ENCODE measurements at regions not wholly inside any gene's neighbourhood (a gene's known extent, or its start where the extent isn't known, plus 50 kb on each side); places are given as distances from the start of the nearest gene placed in this dataset.
"Not testable (repeated sequence)": the region's sequence is repeated elsewhere in the genome, so short reads cannot be mapped to it uniquely, and the experiment has no call there.

DNA sequence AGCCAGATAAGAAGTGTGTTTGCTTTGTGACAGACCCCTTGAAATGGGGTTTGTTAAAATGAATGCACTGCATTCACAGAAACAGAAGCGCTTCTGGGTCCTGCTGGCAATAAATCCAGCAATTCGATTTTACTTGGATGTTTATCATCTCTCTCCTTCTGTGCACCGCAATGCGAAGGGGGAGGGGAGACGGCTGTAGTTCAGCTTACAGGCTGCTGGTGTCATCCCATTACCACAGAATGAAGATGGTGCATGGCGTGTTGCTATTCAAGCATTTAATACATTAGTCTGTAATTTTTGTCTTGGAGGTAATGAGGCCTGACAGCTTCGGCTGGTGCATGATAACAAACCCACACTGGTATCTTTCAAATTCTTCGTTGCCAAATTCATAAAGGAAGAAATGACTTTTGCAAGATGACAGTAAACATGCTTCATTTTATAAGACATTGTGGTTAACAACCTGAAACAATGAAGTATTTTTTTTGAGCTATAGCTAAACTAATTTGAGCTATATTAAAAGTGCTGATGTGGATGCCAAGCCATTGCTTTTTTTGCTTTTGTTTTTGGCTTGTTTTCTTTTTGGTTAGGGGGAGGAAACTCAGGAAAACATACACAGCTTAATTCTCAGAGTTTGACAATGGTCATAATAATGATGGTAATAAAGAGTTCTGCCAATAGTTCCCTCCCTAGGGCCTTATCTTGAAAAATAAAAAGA is 418.3 kb downstream of the OTOL1 start:
- DNase-seq (ENCODE audit: low spot score), result no peak

DNA sequence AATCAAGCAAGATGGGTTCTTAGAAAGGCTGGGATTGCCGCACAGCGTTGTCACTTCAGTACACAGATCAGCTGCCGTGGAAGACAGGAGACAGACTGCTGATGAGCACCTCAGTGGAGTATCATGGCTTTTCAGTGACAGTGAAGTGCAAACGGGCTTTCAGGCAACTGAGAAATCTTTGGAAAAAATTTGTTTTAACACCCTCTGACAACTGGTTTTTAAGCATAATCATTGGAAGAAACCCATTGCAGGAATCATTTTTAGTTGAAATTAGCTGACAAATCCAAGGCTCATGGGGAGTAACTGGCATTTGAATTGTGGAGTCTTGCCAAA is 418.8 kb downstream of the OTOL1 start:
- DNase-seq (ENCODE audit: low spot score), result no peak

DNA sequence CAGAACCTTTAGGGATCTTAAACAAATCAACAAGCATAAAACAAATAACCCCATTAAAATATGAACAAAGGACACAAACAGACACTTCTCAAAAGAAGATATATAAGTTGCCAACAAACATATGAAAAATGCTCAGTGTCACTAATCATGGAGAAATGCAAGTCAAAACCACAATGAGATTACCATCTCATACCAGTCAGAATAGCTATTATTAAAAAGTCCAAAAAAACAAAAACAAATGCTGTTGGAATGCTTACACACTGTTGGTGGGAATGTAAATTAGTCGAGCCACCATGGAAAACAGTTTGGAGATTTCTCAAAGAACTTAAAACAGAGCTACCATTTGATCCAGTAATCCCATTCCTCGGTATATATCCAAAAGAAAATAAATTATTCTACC is 423.6 kb downstream of the OTOL1 start:
- no peak for DNase-seq (ENCODE audit: low spot score)

DNA sequence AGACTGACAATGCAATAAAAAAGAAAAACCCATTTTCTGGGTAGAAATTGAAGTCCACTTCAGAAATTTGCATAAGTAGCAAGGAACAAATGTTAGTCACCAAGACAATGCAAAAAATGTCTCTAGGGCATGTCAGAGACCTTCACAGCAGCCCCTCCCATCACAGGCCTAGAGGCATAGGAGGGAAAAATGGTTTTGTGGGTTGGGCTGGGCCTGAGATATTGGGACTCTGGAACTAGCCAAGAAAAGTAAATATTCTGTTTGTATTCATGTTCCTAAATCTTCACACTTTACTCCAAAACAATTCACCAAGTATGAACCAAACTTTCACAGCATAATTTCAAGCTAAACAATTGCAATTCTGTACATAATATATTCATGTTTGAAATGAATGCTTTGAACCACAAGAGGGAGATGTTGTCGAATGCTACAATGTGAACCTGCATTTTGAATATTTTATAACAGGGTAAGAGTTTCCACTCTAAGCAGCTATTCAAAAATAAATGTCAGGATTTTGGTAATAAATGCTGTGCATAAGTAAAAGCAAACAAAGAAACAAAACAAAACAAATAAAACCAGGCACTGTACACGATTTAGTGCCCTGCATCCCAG is 429.2 kb downstream of the OTOL1 start:
- no peak for DNase-seq (ENCODE audit: low spot score)

DNA sequence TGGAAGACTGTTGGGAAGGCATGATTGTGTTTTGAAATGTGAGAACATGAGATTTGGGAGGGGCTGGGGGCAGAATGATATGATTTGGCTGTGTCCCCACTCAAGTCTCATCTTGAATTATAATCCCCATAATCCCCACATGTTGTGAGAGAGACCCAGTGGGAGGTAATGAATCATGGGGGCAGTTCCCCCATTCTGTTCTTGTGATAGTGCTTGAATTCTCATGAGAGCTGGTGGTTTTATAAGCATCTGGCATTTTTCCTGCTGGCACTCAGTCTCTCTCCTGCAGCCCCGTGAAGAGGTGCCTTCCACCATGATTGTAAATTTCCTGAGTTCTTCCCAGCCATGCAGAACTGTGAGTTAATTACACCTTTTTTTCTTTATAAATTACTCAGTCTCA is 430.5 kb downstream of the OTOL1 start:
- no peak for DNase-seq (ENCODE audit: low spot score)

DNA sequence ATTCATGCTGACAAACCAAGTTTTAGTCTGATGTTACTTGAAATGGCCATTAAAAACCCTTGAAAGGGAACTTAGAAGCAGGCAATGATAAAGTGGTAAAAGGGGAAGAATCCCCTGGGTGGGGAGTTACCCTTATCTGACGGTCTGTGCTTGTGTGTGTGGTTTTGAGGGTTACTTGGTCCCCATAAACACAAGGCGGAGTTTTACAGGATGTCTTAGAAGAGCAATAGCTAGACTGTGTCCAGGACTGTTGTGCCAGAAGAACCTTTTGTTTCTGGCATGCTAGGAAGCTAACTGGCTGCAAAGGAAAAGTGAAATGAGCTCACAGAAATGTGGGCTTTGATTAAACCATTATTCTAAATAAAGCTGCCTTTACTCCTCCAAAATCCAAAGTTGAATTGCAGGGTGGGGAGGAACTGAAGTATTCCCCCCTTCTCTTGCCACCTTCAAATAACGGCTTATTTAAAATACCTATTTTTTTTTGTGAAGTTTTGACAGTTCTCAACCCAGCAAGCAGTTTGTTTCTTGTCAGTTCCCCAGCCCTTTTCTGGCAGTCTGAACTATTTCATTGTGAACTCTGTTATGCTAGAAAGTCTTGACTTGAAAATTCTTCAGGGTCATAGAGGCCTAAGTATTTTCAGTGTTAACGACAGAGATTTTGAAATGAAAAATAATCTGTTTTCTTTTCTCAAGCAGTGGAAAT is 443.5 kb downstream of the OTOL1 start:
- DNase-seq (ENCODE audit: low spot score), result no peak

DNA sequence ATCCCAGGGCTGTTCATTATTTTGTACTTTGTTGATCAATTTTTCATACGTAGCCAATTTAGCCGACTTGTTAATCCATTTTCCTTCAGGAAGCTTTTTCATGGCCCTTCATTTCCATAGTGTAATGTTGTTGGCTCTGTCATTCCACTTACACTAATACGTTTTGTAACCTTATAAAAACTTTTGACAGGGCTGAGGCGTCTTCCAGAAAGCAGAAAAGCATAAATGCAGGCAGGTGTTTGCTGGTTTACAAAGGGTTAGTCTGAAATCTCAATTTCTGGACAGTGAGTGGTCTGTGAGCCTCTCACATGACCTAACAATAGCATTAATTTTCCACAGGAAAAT is 444.0 kb downstream of the OTOL1 start:
- no peak for DNase-seq (ENCODE audit: low spot score)

DNA sequence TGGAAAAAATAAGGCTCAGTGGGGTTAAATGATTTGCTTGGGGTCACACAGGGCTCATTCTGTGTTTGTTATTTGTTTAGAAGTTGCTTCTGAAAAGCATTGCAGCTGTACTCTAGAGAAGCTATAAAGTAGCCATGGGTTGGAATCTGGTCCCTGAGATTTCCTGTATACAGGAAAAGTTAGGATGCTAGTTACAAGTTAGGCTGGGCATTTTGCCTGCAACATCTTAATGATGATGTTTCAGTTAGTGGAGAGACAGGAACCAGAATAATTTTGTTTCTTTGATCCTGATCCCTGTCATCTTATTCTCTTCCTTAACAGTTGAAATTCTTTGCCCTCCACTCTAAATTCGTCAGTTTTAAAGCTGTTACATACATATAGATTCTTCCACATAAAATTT is 445.3 kb downstream of the OTOL1 start:
- no peak for DNase-seq (ENCODE audit: low spot score)

DNA sequence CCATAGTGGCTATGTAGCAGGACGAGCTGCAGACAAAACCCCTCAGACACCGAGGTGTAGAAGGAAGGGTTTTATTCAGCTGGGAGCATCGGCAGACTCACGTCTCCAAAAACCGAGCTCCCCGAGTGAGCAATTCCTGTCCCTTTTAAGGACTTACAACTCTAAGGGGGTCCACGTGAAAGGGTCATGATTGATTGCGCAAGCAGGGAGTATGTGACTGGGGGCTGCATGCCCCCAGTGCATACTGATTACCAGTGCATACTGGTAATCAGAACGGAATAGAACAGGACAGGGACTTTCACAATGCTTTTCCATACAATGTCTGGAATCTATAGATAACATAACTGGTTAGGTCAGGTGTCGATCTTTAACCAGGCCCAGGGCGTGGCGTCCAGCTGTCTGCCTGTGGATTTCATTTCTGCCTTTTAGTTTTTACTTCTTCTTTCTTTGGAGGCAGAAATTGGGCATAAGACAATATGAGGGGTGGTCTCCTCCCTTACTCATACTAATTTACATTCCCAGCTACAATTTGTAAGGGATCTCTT is 447.3 kb downstream of the OTOL1 start:
- not testable (repeated sequence) for DNase-seq (ENCODE audit: low spot score)

DNA sequence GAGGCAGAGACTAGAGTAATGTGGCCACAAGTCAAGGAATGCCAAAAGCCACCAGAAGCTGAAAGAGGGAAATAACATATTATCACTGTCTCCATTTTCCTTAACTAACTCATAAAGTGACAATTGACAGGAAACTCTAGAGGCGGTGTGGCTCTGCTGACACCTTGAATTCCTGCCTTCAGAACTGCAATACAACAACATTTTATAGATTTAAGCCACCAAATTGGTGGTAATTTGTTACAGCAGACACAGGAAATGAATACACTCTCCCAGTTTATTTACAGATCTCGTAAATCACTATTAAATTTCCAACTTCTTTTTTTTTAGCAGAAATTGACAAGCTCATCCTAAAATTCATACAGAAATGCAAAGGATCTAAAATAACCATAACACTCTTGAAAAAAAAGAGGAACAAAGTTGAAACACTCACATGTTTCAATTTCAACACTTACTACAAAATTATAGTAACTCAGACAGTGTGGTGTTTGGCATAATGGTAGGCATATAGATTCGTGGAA is 449.9 kb downstream of the OTOL1 start:
- DNase-seq (ENCODE audit: low spot score), result no peak

DNA sequence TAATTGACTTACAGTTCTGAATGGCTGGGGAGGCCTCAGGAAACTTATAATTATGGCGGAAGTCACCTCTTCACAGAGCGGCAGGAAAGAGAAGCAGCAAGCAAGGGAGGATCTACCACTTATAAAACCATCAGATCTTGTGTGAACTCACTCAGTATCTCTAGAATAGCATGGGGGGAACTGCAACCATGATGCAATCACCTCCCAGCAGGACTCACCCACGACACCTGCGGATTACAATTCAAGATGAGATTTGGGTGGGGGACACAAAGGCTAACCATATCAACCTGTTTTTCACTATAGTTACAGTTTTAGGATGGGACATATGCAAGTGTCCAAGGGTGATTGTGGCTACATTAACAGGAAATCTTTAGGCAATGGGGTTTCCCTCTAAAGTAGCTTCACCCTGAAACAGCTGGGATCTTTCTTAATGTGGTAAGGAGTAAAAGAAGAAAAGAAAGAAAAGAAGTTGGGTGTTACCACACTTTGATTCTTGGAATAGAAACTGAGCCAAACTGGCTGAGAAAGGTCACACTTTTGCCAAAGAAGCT is 453.8 kb downstream of the OTOL1 start:
- no peak for DNase-seq (ENCODE audit: low spot score)

DNA sequence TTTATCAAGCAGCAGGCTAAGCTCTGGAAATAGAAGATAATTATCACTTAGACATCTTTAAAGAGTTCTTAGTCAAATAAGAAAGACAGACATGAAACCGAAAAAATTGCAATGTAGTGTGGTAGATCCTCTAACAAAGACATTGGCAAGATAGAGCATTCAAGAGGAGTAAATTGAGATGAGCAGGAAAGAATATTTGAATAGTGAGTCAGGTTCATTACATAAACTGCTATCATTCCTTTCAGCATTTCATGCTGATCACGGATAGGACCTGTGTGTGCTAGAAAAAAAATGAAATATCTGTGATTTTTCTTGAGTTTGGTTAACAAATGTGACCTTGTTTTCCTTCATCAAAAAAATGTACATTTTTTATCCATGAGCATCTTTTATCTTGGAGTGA is 460.9 kb downstream of the OTOL1 start:
- no peak for DNase-seq (ENCODE audit: low spot score)

DNA sequence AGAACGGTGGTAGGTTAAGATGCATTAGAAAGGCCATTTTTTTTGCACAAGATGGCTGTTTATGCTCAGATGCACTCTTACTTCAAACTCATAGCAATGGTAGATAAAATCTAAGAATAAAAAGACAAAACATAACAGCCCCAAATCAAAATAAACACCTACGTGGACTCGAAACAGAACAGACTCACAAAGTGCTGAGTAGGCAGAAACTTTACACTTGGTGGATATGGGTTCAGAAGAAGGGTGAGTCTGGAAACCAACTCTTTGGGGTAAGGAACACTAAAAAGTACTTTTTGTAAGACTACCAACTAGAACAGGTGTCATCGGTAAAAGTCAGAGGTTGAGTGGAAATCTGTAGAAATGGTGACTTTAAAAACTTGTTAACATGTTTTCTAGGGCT is 468.2 kb downstream of the OTOL1 start:
- no peak for DNase-seq (ENCODE audit: low spot score)

DNA sequence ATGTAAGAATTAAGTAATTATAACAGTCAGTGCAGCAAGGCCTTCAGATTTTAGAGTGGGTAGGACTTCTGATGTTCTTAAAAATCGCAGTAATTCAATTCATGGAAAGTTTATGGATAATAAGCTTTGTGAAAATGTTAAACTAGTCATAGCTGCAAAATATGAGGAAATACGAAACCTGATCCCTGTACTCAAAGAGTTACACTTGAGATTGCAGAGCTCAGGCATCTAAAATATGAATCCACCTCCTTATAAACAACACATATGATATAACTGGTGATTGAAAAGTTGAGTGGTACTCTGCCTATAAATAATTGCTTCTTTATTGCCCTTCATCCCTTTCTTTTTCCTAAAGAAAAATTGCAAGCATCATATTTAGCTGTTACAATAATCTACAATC is 473.3 kb downstream of the OTOL1 start:
- no peak for DNase-seq (ENCODE audit: low spot score)

DNA sequence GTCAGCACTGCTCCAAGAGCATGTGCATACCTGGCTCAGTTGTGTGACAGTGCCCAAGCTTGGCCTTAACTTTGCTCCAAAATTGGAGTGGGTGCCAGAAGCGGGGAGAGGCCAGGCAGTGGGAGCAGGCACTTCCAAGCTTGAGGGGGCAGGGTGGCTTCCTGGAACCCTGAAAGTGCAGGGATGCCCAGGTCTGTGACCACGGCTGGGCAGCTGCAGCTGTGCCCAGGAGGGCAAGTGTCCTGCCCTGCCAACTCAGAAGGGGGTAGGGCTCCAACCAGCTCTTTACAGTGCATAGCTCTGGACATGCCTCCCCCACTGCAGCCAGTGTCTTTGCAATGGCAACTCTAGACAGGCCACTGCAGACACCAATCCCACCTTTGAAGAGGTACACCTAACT is 478.6 kb downstream of the OTOL1 start:
- DNase-seq (ENCODE audit: low spot score), result no peak

DNA sequence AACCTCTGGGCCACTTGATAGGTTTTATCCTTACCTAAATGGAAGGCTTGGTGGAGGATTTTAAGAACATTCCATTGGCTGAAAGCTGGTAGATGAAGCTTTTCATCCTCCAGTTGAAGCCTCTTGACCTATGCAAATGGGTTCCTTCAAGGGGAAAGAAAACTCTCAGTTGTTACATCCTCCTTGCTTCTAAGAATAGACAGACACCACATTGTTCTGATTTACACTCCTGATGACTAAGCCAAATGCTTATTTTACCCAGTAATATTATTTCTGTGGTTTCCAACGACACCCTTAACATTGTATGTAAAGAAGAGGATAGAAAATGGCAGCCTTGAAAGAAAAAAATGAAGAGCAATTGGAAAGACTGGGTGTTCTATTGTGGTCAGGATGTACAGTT is 480.5 kb downstream of the OTOL1 start:
- no peak for DNase-seq (ENCODE audit: low spot score)

DNA sequence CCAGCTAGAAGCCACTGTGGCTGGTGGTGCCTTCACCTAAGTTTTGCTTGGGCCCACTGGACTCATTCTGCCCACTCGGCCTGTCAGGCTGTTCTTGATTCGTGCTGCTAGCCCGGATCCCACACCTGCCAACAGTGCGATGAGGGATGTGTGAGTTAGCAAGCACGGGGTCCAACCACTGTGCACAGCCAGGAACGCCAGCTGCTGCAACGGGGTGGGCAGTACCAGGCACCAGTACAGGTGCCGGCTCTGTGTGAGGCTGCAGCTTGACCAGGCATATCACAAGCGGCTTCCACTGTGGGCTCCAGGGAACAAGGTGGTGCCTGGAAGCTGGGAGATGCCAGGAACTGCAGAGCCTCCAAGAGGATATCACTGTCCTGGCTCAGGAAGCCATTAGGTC is 481.2 kb downstream of the OTOL1 start:
- no peak for DNase-seq (ENCODE audit: low spot score)

DNA sequence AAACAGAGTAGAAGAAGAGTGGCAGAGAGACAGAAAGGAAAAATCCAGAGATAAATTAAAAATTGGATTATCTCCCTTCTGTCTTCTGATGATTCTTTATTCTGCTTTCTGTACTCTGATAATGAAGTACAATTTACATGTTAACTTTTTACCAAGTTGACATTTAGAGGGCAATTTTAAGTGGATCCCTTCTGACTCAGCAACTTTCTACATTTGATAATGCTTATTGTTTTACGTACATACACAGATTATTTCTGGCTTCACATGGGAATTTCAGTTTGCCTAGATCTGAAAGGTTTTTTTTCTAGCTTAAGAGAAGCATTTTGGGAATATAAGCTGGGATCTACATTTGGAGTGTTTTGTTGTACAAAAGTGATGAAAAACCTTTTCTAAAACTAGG is 491.3 kb downstream of the OTOL1 start:
- DNase-seq (ENCODE audit: low spot score), result no peak

DNA sequence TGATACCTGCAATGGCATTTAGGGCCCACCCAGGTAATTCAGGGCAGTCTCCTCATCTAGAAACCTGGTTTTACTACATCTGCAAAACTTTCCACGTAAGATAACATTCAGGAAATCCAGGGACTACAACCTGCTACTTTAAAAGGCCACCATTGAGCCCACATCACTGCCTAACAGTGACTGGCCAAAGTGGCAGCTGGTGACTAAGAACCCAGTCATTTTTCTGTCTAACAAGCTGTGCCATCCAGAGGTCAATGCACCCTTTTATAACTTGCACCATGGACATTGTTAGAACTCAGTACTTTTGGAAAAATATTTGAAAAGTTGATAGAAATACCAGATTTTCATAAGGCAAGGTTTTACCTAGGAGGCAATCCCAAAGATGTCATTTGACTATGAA is 492.4 kb downstream of the OTOL1 start:
- no peak for DNase-seq (ENCODE audit: low spot score)

DNA sequence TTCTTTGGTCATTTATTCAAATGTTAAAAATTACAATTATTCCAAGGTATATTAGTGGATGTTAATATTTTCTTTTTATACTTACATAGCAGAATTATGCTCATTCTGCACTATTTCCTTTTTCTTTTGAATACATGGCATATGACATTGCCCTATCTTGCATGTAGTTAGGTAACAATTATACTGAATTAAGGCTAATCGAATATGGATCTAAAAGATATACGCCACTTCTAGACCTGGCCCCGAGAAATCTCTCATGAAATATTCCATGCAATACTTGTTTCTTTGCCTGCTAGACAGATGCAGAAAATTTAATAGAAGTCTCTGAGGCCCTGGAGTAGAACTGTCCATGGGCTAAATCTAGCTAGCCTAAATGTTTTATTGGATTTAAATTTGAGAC is 493.4 kb downstream of the OTOL1 start:
- DNase-seq (ENCODE audit: low spot score), result no peak

DNA sequence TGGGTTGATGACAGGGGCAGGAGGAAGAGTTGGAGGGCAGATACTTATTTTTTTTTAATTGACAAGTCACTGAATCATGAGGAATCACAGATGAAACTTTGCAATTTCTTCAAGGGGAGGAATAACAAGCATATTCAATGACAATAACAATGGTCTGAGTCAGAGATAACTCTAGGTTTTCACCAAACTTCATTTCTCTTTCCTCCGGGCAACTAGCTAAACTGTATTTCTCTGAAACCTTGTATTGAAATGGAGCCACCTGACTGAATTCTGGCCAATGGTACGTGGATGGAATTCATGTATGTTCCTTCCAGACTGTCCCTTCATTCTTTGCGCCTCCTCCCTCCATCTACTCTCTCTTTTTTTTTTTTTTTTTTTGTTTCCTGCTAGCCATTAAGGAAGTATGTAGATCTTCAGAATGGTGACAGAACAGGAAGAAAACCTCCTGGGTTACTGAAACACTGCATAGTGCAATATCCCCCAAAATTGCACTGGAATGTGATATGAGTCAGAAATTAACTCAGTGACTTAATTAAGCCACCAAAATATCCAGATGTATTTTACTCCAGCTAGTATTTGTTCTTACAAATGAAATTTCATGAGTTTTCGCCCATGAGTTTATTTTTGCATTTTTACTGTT is 495.4 kb downstream of the OTOL1 start:
- DNase-seq (ENCODE audit: low spot score), result no peak

DNA sequence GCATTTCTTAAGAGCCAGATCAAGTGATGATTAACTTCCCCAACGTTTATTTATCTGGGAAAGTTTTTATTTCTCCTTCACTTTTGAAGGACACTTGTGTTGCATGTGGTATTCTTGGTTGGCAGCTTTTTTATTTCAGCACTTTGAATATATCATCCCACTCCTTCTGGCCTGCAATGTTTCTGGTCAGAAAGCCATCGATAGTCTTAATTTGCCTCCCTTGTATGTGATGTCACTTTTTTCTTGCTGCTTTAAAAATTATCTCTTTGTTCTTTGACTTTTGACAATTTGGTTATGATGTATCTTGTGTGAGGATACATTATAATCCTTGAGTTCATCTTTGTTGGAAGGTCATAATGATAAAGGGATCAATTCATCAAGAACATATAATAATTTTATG is 503.2 kb downstream of the OTOL1 start:
- no peak for DNase-seq (ENCODE audit: low spot score)
